NCI-H1105 treated with DMSO at 0.1 percent for 48 hours (cell line): ENCODE measurements at regions not wholly inside any gene's neighbourhood (a gene's known extent, or its start where the extent isn't known, plus 50 kb on each side); places are given as distances from the start of the nearest gene placed in this dataset.

ENCODE experiments used
- DNase-seq: peaks from one replicate; lab custom pipeline; 2025; lab: John Stamatoyannopoulos, UW

DNA sequence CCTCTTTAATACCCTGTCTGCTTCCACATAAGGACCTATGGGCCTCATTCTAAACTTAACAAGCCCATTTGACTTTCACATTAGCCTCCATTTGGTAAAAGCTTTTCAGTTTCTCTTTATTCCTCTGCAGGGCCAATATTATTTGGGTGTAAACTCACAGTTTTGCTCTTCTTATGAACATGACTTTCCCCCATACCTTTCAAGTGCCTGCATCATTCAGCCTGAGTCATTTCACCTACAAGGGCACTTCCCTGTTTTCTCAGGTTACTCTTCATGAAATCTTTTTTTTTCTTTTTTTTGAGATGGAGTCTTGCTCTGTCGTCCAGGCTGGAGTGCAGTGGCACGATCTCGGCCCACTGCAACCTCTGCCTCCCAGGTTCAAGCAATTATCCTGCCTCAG, 1258.1 kb upstream of the CELF2 start:
- DNase-seq: no peak

DNA sequence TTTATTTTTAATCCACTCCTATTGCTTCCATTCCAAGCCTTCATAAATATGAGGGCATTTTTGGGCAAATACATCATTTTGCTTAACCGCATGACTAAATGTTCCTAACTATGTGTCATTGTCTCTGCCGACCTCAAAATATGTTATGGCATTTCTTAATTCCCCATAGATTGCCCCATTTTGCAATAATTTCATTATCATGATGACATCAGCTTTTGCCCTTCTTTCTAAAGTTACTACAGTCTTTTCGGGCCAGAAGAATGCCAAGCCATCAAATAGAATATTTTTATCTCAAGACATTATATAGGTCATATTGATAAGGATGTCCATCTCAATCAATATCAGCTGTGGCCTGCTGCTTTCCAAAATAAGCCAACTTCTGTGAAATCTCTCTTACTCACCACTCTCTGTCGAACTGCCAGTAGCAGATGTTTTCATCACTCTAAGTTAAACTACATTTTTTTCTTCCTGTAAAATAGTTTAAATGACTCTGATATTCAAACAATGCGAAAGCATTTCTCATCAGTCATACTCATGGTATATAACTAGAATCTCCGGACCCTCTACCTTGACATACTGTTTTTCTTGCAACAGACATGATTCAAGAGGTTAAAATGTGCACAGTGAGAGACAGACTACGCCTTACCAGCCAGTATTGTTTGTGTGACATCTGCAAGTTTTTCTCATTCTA, 1254.6 kb upstream of the CELF2 start:
- no peak for DNase-seq

DNA sequence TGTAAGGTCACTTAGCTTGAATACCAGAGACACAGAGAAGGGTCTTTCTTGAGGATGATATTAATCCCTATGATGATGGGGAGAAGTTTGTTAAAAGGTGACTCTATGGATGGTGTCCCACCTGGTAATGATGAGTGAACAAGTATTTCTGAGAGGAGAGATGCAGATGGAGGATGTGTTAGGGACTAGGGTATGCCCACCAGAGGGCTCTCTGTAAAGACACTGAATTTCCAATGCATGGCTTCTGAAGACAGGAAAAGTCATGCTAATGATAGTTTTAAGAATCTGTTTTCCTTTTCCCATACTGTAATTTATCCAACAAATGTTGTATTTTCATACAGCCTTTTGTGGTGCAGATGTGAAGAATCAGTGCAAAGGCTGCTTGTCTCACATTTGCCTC, 1250.9 kb upstream of the CELF2 start:
- no peak for DNase-seq

DNA sequence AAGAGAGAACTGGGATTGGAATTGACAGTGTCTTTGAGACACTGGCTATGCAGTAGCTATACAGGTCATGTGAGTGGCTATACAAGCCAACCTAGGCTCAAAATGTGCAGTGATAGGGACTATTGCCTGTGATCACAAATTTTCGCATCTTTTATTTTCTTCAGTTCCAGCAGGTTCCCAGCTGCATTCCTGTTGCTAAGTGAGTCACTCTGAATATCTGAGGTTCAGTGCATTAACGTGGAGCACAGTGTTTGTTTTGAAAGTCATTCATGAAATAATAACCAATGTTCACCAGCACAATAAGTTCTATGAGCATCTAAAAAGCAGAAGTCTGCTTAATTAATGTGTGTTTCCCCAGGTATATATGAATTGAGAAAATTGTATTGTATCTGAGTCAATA, 1236.0 kb upstream of the CELF2 start:
- no peak for DNase-seq

DNA sequence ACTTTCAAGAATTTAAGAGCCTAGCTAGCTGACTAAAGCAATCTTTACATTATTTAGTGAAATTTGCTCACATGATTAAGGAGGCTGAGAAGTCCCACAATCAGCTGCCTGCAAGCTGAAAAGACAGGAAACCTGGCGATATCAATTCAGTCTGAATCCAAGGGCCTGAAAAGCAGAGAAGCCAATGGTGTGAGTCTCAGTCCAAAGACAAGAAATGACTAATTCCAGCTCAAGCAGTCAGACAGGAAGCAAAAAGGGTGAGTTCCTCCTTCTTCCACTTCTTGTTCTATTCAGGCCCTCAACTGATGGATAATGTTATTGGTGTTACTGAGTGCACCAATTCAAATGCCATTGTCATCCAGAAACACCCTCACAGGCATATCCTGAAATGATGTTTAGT, 1231.6 kb upstream of the CELF2 start:
- no peak for DNase-seq

DNA sequence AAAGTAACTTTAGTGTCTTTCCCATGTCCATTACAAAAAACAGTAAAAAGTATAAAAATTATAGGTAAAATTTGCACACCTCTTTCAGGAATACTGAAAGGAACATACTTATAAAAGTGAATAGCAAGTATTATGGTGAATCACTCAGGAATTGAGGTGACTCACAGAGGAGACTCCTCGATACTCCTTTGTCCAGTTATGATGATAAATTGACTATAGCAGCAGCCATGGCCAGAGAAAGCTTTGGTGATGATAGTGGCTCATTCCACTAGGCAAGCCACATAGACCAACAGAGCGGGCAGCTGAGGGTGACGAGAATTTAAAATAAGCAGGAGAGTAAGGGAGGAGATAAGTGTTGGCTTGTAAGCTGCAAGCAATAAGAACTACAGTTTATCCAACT, 1231.1 kb upstream of the CELF2 start:
- DNase-seq: no peak

DNA sequence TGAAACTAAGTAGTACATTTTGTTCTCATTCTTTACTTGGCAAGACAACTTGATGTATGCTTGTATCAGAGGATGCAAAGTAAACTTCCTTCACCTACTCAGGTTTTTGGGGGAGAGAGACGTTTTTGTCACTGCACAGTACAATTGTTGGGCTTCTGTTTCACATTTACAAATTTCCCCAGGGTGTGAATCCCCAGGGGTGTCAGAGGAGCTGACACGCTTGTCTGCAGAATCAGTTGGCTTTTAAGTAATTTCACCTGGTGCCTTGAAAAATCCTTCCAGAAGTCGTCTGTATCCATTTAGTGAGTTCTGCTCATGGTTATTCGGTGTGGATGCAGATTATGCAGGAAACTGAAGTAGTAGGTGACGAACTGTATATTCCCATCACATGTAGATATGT, 1227.7 kb upstream of the CELF2 start:
- DNase-seq: no peak

DNA sequence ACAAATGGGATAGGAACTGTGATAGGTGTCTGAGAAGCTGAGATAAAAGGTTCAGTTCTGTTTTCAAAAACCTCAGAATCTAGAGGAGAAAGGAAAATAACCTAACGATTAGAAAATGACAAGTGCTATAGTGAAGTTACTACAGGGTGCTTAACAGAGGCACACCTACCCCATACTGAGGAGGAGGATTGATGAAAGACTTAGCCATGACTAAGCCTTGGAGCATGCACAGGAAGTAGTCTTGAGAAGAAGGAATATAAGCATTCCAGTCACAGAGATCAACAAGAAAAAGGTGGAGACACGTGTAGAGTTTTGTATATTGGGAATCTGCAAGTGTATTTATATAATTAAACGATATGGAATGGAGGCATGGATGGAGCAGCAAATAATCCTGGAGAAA, 1225.5 kb upstream of the CELF2 start:
- DNase-seq: no peak

DNA sequence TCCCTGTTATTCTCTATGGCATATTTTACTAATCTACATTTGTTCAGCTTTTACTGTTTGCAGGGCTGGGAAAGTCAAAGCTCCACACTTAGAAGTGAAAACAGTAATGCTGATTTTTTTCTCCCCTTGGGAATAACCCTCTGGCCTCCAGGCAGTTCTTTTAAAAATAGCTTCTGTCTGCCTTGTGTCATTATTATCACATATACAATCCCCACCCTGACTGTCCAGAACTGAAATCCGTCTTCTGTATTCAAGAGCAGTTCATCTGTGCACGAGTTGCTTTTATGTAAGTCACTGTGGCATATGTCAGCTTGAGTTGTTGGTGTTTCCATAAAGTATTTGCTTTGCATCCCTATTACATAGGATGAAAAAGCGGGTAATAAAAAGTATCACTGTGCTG, 1221.1 kb upstream of the CELF2 start:
- DNase-seq: no peak

DNA sequence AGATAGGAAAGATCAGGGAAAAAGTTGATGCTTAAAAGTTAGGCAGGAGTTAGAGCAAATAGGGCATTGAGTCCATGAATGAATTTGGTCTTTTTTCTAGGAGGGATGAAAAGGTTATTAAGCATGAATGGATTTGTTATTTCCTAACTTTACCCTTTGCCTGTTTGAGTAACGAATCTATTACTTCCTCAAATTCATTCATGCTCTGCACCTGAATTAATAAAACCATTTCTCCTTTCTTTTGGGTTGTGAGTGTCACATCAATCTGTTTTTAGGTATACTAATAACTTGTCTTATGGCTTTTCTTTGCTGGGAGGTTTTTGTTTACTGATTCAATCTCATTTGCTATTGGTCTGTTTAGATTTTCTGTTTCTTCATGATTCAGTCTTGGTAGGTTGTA, 1217.7 kb upstream of the CELF2 start:
- DNase-seq: no peak

DNA sequence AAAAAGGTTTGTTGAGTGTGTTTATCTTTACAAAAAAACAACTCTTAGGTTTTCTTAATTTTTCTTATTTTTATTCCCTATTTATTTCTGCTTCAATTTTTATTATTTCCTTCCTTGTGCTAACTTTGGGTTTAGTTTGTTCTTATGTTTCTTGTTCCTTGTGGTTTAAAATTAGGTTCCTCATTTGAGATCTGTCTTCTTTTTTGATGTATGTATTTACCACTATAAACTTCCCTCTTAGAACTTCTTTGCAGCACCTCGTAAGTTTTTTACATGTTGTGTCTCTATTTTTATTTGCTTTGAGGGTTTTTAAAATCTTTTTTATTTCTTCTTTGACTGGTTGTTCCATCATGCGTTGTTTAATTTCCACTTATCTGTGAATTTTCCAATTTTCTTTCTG, 1217.1 kb upstream of the CELF2 start:
- no peak for DNase-seq

DNA sequence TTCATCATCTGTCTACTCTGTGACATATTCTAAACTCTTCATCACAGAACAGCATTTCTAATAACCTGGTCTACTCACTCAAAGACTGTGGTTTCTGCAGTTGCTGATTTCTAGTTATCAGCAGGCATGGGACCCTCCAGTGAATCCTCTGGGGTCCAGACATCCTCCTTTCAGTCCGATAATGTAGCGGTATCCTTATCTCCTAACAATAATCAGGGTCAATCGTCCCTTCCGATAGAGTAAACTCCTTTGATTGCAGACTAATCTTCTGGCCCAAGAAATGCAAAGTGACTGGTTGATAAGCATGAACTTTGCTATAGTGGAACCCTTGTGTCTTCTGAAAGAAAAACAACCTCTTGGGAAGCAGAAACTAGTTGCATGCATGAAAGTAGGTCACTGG, 1209.8 kb upstream of the CELF2 start:
- DNase-seq: no peak

DNA sequence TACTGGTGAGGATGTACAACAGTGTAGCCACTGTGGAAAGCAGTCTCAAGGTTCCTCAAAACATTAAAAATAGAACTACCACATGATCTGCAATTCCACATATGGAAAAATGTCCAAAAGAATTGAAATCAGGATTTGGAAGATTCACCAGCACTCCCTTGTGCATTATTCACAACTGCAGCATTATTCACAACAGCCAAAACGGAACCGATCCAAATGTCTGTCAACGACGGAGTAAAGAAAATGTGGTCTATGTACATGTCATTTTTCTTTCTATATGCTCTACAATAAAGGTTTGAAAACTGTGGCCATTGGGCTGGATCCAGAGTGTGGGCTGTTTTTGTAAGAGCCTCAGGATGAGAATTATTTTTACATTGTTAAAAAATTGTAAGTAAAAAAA, 1206.1 kb upstream of the CELF2 start:
- DNase-seq: no peak

DNA sequence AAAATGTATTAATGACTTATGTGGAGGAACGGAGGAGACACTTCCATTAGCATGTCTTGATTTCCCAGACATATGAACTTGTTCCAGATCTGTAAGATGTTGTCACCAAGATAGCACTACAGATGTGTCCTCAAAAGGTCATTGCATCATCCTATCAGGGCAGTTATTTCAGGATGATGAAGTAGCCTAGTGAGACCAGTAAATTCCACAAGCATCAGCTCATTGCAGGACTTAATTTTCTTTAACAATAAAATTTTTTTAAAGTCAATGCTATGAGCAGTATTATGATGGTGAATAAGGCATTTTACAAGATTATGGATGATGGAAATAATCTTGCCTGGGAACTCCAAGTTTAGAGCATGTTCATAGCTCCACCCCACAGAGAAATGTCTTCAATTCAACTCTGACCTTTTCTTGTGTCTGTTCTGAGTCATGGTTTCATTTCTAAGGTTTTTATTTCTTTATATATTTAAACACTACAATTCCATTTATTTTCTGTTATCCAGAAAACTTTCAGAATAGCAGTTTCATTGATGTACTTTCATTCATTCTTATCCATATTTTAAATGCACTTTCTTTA, 1203.3 kb upstream of the CELF2 start:
- no peak for DNase-seq

DNA sequence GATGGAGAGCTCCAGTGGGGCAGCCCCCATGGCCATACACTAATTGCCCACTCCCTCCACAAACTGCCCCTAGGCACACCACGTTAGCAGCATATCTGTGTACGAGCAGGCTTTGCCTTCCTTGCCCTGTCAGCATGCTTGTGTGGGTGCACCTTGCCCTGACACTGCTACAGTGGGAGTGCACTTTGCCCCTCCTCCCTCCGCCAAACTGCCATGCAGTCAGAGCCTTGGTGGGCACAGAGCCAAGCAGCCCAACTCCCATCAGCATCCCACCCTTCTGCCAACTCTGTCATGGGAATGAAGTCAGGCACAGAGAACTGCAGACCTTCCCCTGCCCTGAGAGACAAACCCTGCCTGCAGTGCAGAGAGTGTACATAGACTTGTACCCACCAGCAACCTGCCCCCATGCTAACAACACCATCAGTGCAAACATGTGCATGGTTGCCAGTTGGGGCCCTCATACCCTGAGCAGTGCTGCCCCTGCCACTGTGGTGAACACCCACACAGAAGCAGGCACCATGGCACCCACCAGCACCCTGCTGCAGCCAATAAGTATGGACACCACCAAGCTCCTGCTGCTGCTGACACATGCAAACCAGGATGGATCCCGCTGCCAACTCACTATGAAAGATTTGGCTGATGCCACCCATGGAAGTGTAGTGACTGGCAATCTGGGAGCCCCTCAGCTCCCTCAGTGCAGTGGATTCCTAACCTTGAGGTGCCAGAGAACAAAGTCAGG, 1197.7 kb upstream of the CELF2 start:
- DNase-seq: no peak

DNA sequence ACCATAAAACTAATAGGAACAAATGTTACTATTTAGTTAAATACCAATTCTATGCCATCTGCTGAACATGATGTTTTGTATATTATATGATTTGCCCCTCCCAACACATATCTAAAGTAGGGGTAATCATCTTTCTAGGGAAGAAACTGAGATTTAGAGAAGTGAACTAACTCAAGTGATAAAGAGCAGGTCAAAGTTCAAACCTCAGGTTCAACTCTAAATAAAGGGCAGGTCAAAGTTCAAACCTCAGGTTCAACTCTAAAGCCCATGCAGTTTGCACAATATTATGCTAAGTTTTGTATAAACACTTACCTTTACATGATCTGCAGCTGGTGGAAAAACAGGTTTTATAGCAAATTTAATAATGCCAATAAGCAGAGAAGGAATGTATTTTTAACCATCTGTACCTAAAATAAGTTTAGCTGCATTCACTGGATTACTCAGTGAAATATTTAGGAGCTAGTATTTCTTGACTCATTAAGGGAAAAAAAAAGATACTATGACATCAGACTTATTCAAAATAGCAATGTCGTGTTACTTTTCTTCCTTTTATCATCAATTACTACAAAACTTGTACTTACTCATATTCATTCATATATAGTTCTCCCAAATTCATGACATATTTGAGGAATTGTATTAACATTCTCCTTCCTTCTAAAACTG, 1194.3 kb upstream of the CELF2 start:
- DNase-seq: no peak

DNA sequence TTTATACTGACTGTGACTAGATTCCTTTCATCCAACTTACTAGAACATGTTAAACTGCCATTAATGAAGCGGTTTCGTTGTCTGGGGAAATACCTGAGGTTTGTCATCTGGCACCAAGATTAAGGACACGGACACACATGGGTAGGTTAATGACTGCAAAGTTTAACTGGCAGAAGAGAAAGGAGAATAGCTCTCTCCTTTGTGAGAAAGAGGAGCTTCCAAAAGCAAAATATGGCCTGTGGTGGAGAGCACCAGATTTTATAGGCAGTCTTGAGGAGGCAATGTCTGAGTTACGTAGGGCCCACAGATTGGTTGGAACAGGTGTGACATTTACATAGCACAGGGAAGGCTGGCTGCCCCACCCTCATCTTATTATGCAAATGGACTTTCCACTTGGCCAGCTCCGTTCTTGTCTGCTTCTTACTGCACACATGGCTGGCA, 1193.0 kb upstream of the CELF2 start:
- no peak for DNase-seq

DNA sequence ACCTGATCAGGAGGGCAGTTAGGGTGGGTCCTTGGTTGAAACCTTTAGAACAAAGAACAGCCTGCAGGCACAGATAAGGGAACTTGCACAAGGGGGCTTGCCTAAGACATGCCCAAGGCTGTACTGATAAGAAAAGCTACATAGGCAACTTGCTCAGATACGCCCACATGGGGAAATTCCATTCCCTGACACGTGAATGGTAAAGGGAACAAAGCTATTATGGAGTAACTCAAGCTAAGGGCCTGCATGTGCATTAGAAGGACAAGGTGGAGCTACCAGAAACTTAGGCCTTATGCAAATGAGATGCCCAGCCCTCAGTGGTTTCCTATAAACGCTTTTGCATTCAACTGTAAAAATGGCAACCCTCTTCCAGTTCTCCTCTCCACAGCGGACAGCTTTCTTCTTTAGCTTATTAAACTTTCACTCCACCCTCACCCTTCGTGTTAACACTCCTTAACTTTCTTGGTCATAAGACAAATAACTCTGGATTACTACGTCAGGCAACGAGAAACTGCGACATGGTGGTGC, 1192.1 kb upstream of the CELF2 start:
- DNase-seq: no peak

DNA sequence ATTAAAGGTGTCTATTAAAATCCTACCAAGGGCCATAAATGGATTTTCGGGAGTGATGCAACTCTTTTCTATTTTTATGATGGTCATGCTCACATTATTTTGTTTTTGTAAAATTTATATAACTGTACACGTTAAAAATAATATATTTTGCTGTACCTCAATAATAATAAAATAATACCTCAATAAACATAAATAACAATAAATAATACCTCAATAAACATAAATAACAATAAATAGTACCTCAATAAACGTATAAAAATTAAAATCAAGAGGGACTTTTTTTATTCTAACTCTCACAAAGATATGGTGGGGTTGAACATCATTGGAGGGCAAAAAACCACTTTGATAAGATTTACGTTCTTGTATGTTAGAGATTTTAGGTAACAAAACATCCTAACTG, 1189.6 kb upstream of the CELF2 start:
- DNase-seq: no peak

DNA sequence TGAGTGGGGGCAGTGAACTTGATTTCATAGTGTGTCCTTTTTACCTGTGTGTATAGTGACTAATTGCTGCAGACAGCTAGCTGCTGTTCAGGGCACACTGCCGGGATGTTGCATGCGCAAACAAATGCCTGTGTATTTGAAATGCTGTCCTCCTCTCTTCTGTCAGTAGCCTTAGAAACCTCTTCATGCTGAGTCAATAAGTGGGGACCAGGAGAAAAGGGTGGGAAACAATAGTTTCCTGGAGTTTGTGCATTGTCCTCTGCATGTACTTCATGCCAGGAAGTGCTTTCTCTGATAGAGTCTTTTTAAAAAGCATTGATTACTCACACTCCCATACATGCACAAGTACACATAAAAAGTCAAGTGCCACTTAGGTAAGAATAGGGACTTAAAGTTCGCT, 1183.7 kb upstream of the CELF2 start:
- no peak for DNase-seq

DNA sequence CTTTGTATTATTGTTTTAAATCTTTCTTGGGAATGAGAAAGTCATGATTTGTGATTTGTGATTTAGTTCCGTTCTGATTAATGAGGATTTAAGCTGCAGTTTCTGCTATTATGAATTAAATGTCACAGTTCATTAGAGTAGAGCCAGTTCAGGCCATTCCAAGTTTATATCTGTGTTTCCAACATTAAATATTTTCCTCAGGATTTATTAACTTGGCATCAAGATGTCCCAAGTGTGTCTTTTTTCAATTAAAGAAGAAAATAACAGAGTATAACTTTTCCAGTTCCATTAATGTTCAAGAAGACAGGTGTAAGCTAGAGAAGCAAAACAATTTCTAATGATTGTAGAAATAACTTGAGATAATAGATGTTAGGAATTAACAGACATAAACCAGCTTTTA, 1183.2 kb upstream of the CELF2 start:
- DNase-seq: no peak

DNA sequence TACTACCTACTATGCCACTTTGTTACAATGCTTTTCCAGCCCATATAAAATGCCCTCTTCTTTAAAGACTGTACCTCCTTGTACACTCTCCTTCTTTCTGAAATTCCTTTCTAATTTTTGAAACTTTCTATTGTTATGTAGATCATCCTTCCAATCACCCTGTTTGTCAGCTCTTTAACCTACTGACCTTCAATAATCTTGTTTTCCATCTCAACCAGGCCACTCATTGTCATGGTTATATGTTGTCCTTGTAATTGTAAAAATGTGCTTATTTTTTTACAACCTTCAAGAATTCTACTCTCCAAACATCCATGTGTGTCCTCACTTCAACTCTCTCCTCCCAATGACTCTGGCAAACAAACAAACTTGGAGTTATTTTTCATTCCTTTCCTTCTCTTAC, 1172.6 kb upstream of the CELF2 start:
- no peak for DNase-seq

DNA sequence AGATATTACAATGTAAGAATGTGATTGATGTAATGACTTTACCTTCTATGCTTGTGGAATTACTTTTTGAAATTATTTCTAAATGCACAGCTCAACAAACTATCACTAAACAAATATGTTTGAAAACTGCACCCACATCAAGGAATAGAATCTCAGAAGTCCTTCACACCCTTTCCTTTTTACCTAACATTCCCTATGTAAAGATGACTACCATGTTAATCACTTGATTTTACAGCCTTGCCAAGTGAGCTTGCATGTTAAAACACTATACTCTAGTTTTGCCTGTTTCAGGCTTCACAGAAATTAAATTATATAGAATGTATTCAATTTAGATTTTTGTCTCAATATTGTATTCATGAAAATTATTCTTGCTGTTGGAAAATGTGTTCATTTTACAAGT, 1169.4 kb upstream of the CELF2 start:
- DNase-seq: no peak
